ENCODE measurements at regions not wholly inside any gene's neighbourhood (a gene's known extent, or its start where the extent isn't known, plus 50 kb on each side); places are given as distances from the start of the nearest gene placed in this dataset.
"Not testable (repeated sequence)": the region's sequence is repeated elsewhere in the genome, so short reads cannot be mapped to it uniquely, and the experiment has no call there.

- Mint-ChIP-seq H3K27me3 (peaks cover 12% of the 10 kb centered on the region), H3K4me3 (no peak overlapping the region), H3K36me3 (ENCODE audit: low read depth) (no peaks in the 10 kb centered on the region), H3K9me3 (no peaks in the 10 kb centered on the region), H3K27ac (no peak overlapping the region), H3K4me1 (no peaks in the 10 kb centered on the region)
- no peak for DNase-seq
- ATAC-seq, result no peak
These were observed 133.7 kb downstream of the PXDC1 start for GRCh38 chr6:3617681-3618311.

DNA sequence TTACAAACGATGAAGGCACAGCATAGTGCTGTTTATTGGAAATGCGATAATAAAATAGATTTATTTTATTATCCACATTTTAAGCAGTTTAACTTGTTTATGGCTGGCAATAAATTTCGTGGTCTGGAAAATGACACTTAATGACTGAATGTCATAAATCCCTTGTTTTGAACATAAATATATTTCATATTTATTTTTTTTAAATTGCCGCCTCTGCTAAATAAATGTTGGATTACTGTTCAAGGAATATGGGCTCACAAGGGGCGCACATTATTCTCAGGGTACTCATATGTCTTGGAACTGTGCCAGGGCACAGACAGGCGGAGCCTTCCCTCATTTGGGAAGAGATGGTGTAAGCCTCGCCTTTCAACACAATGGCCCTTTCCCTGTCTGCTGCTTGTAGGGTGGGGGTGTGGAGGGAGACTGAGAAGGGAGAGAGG lies 134.3 kb downstream of the PXDC1 start:
- ATAC-seq (no peak), DNase-seq (no peak)
- Mint-ChIP-seq H3K27ac (no peak overlapping the region), H3K36me3 (ENCODE audit: low read depth) (no peaks in the 10 kb centered on the region), H3K9me3 (no peaks in the 10 kb centered on the region), H3K27me3 (peaks cover 7% of the 10 kb centered on the region), H3K4me1 (no peaks in the 10 kb centered on the region), H3K4me3 (no peak overlapping the region)

- ATAC-seq (no peak), DNase-seq (no peak)
- peaks cover 11% of the 10 kb centered on the region for H3K27me3 Mint-ChIP-seq
These were observed 134.8 kb downstream of the PXDC1 start for GRCh38 chr6:3616565-3617176.

DNA sequence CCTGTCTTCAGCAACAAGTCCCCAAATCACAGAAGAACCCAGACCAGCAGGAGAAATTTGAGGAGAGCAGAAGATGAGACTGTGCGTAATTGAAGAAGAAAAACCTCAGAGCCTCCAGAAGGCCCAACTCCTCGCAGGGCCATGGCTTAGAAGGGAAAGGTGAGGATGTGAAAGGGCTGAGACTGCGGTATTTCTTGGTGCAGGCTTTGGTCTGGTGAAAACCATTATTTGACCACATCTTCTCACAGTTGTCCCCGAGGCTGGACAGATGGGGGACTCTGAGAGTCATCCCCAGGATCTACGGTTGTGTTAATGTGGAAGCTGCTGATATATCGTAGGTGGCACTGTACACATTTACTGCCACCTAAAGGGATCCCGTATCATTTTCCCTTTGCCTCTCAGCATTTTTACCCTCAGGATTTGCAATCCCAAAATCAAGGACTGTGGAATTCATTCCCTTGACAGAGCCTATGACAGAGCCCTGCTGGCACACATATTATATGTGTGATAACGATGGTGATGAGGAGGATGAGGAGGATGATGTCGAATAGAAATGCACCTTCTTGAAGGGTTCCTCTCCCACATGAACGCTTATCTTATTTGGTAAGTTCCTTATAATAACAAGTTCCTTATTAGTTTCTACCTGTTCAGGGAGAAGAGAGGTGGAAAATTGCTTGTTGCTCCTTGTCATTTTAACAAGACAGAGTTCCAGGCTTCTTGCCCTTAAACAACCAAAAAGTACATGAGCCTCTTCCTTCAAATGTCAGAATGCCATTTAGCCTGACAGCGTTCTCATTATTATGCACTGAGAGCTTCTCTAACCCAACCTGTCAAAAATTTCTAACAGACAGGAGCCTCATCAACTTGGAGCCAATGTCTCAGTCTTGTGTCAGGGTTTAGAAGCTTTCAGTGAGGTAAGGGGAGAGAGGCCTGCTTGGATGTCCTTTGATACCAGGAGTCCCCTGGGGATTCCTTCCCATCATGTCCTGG lies 135.8 kb downstream of the PXDC1 start:
- Mint-ChIP-seq H3K27ac (no peak overlapping the region), H3K36me3 (ENCODE audit: low read depth) (no peaks in the 10 kb centered on the region), H3K4me3 (no peak overlapping the region), H3K4me1 (no peaks in the 10 kb centered on the region), H3K9me3 (no peaks in the 10 kb centered on the region), H3K27me3 (peaks cover 11% of the 10 kb centered on the region)
- ATAC-seq (no peak), DNase-seq (no peak)

More at GRCh38 chr6:3616565-3617176, 134.8 kb downstream of the PXDC1 start:
- Mint-ChIP-seq H3K4me1 (no peaks in the 10 kb centered on the region), H3K4me3 (no peak overlapping the region), H3K27ac (no peak overlapping the region), H3K9me3 (no peaks in the 10 kb centered on the region), H3K36me3 (ENCODE audit: low read depth) (no peaks in the 10 kb centered on the region)

DNA sequence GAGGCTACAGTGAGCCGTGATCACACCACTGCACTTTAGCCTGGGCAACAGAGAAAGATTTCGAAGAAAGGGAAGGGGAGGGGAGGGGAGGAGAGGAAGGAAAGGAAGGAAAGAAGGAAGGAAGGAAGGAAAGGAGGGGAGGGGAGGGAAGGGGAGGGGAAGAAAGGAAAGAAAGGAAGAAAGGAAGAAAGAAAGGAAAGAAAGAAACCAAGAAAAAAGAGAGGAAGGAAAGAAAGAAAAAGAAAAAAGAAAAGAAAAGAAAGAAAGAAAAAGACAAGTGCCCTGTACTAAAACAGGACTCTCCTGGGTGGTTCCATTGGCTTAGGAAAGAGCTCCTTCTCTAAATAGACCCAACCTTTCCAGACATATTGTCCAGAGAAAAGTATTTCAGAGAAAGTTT lies 136.6 kb downstream of the PXDC1 start:
- Mint-ChIP-seq H3K4me1 (no peaks in the 10 kb centered on the region), H3K4me3 (no peak overlapping the region), H3K27ac (no peak overlapping the region), H3K27me3 (peaks cover 11% of the 10 kb centered on the region), H3K36me3 (ENCODE audit: low read depth) (no peaks in the 10 kb centered on the region), H3K9me3 (no peaks in the 10 kb centered on the region)
- DNase-seq (no peak), ATAC-seq (no peak)

- not testable (repeated sequence) for H3K27ac Mint-ChIP-seq; ATAC-seq; H3K36me3 Mint-ChIP-seq (ENCODE audit: low read depth); H3K4me1 Mint-ChIP-seq; H3K4me3 Mint-ChIP-seq; DNase-seq; H3K9me3 Mint-ChIP-seq
- H3K27me3 Mint-ChIP-seq, result peaks cover 11% of the 10 kb centered on the region
These were observed 137.9 kb downstream of the PXDC1 start for GRCh38 chr6:3613565-3613964.

- H3K4me3 Mint-ChIP-seq, result no peak overlapping the region
- H3K27ac Mint-ChIP-seq, result no peak overlapping the region
- H3K36me3 Mint-ChIP-seq (ENCODE audit: low read depth), result no peaks in the 10 kb centered on the region
- H3K4me1 Mint-ChIP-seq, result no peaks in the 10 kb centered on the region
- peaks cover 13% of the 10 kb centered on the region for H3K27me3 Mint-ChIP-seq
- no peaks in the 10 kb centered on the region for H3K9me3 Mint-ChIP-seq
- ATAC-seq (no peak), DNase-seq (no peak)
These were observed 139.0 kb downstream of the PXDC1 start for GRCh38 chr6:3612341-3613041.

DNA sequence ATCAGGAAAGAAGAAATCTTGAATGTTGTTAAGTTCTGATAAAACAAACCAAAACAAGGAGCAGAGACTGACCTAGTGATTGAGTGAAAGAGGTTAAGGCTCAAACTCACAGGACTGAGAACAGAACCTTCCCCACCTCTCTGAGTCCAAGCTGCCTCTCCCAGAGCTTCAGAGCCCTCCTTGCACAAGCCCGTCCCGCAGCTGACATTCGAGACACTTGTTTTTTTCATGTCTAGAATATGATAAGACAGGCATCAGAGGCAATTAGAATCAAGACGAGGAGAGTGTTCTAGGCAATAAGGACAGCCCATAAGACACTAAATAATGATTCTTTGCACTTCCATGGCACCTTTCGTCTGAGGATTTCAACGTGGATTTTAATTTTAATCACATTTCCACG lies 140.6 kb downstream of the PXDC1 start:
- H3K27me3 Mint-ChIP-seq, result peaks cover 13% of the 10 kb centered on the region

GRCh38 chr6:3610206-3610605 lies 141.3 kb downstream of the PXDC1 start:
- Mint-ChIP-seq H3K27me3 (peaks cover 13% of the 10 kb centered on the region), H3K4me1 (no peaks in the 10 kb centered on the region), H3K27ac (no peak overlapping the region), H3K9me3 (no peaks in the 10 kb centered on the region), H3K4me3 (no peak overlapping the region), H3K36me3 (ENCODE audit: low read depth) (no peaks in the 10 kb centered on the region)
- ATAC-seq (no peak), DNase-seq (no peak)

More for the DNA sequence above, 140.6 kb downstream of the PXDC1 start:
- Mint-ChIP-seq H3K27ac (no peak overlapping the region), H3K9me3 (no peaks in the 10 kb centered on the region), H3K36me3 (ENCODE audit: low read depth) (no peaks in the 10 kb centered on the region), H3K4me1 (no peaks in the 10 kb centered on the region), H3K4me3 (no peak overlapping the region)
- DNase-seq, result no peak
- ATAC-seq, result no peak

GRCh38 chr6:3609388-3609787 lies 142.1 kb downstream of the PXDC1 start:
- no peak overlapping the region for H3K27ac Mint-ChIP-seq
- no peak for DNase-seq
- ATAC-seq, result no peak
- H3K4me3 Mint-ChIP-seq, result no peak overlapping the region
- H3K9me3 Mint-ChIP-seq, result no peaks in the 10 kb centered on the region
- no peaks in the 10 kb centered on the region for H3K4me1 Mint-ChIP-seq
- peaks cover 13% of the 10 kb centered on the region for H3K27me3 Mint-ChIP-seq
- H3K36me3 Mint-ChIP-seq (ENCODE audit: low read depth), result no peaks in the 10 kb centered on the region

DNA sequence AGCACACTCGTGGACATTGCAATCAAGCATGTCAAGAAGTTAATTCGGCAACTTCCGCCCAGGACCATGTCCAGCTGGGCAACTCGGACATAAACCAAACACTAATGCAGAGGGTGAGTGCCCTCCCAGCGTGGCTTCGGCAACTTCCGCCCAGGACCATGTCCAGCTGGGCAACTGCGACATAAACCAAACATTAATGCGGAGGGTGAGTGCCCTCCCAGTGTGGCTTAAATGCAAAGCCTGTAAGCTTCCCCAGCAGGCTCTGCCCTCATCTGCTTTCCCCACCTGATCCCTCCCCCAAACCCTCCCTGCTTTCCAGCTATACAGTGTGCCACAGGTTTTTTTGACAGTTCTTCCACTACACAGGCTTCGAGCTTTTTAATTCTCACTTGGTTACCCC lies 143.4 kb downstream of the PXDC1 start:
- Mint-ChIP-seq H3K4me3 (no peak overlapping the region), H3K27me3 (peaks cover 7% of the 10 kb centered on the region), H3K4me1 (no peaks in the 10 kb centered on the region), H3K36me3 (ENCODE audit: low read depth) (no peaks in the 10 kb centered on the region), H3K27ac (no peak overlapping the region), H3K9me3 (no peaks in the 10 kb centered on the region)
- ATAC-seq (no peak), DNase-seq (no peak)

- no peak for DNase-seq
- Mint-ChIP-seq H3K4me3 (no peak overlapping the region), H3K4me1 (no peaks in the 10 kb centered on the region)
These were observed 143.9 kb downstream of the PXDC1 start for GRCh38 chr6:3607599-3607998.

DNA sequence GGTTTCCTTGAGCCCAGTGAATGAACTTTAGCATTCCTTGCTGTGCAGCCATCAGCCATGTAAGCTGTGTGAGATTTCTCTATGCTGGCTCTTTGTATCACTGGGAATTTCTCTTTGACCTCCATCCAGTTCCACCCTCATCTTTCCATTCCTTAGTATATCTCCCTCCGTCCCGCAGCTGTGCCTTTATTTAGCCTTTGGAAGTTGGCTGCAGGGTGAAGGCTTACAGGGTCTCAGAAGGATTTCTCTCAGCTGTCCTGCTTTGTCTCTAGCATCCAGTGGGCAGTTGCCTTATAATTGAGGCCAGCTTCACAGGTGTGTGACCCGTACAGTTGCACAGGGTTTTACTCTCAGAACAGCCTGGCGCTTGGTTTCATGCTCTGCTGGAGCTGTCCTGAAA lies 144.3 kb downstream of the PXDC1 start:
- H3K36me3 Mint-ChIP-seq (ENCODE audit: low read depth), result peaks cover 1% of the 10 kb centered on the region
- peaks cover 6% of the 10 kb centered on the region for H3K9me3 Mint-ChIP-seq
- H3K4me3 Mint-ChIP-seq, result no peak overlapping the region
- peaks cover 11% of the 10 kb centered on the region for H3K27me3 Mint-ChIP-seq
- DNase-seq (no peak), ATAC-seq (no peak)
- H3K4me1 Mint-ChIP-seq, result no peaks in the 10 kb centered on the region
- no peak overlapping the region for H3K27ac Mint-ChIP-seq

More at GRCh38 chr6:3607599-3607998, 143.9 kb downstream of the PXDC1 start:
- H3K27ac Mint-ChIP-seq, result no peak overlapping the region
- H3K9me3 Mint-ChIP-seq, result peaks cover 2% of the 10 kb centered on the region
- peaks cover 1% of the 10 kb centered on the region for H3K36me3 Mint-ChIP-seq (ENCODE audit: low read depth)
- peaks cover 7% of the 10 kb centered on the region for H3K27me3 Mint-ChIP-seq
- no peak for ATAC-seq

DNA sequence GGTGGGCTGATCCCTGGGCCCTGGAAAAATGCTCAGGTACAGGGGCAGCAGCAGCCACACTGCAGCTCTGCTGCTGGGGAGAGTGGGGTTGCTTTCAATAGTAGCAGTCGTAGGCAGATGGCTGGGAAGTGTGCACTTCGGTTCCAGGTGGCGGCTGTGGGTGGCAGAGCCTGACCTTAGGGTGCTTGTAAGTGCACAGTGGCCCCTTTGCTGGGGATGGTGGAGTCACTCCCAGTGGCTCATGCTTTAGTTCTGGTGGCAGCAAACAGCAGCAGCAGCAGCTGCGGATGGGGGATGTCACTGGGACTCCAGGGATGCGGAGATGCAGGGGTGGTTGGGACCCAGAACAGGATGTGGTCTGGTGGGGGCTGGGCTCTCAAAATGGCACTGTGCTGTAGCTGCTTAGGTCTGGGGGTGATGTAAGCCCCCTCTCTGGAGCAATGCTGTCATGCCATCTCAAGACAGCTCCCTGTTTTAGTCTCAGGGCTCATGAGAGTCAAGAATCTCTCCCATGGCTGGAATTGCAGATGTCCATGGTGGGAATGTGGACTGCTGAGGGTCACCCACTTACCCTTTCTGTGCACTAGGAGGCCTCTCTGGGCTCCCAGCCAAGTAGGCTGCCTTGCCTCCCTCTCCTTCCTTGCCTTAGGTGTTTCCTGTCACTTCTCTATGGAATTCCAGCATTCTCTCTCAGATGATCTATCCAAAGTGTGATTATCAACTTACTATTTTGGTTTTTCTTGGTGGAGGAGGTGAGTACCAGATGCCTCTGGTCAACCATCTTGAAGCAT lies 146.7 kb upstream of the SLC22A23 start:
- no peak for ATAC-seq
- H3K9me3 Mint-ChIP-seq, result peaks cover 24% of the 10 kb centered on the region

More for the DNA sequence above, 146.7 kb upstream of the SLC22A23 start:
- Mint-ChIP-seq H3K4me1 (no peaks in the 10 kb centered on the region), H3K27me3 (peaks cover 18% of the 10 kb centered on the region), H3K36me3 (ENCODE audit: low read depth) (peaks cover 1% of the 10 kb centered on the region), H3K27ac (no peak overlapping the region), H3K4me3 (no peak overlapping the region)
- no peak for DNase-seq
